GM12864 (cell line): ENCODE measurements at regions not wholly inside any gene's neighbourhood (a gene's known extent, or its start where the extent isn't known, plus 50 kb on each side); places are given as distances from the start of the nearest gene placed in this dataset.

Experiments used
- DNase-seq: peaks from one replicate; pipeline ENCODE4 v3.0.0-alpha.2; 2011; ENCODE audit warnings: low read depth
- H3K4me3 ChIP-seq: 2 replicates; pipeline ENCODE4 v1.5.1; 2011; ENCODE audit warnings: mild to moderate bottlenecking, low read depth, low read length, control low read depth
- TF ChIP-seq, protein P1 (sequence below): IDR thresholded peaks from 2 replicates; pipeline ENCODE4 v1.5.1; 2011; ENCODE audit warnings: low read depth, mild to moderate bottlenecking, moderate library complexity, low read length, control low read depth, inconsistent platforms; ENCODE audit errors: missing control alignments

DNA sequence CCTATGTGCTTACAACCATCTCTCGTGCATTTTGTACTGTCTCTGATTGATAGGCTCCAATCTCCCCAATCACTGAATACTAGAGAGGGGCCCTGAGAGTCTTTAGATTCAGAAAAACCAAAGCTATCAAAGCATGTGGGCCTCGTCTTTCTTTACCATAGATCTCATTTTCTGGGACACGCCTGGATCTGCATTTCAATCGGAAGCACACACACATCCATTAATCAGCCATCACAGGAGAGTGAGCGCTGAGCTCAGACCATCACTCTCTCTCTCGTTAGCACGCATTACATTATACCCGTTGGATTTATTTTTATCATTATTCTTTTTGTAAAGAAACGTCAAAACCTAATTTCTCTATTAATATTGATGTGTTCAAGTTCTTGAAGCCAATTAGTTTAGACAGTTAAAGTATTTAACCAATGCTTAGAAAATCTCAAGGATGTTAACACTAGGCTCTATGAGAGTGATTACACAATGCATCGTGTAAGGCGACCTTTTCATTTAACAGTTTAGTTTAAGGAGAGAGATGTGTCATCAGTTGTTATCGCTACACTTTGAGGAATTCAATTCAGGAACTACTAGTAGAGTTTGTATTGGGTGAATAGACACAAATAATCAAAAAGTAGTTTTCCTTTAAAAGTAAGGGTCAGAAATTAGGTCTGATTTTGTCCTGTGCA is 650.7 kb downstream of the CDH8 start:
- no peak overlapping the region for H3K4me3 ChIP-seq
- TF ChIP-seq, protein P1, sequence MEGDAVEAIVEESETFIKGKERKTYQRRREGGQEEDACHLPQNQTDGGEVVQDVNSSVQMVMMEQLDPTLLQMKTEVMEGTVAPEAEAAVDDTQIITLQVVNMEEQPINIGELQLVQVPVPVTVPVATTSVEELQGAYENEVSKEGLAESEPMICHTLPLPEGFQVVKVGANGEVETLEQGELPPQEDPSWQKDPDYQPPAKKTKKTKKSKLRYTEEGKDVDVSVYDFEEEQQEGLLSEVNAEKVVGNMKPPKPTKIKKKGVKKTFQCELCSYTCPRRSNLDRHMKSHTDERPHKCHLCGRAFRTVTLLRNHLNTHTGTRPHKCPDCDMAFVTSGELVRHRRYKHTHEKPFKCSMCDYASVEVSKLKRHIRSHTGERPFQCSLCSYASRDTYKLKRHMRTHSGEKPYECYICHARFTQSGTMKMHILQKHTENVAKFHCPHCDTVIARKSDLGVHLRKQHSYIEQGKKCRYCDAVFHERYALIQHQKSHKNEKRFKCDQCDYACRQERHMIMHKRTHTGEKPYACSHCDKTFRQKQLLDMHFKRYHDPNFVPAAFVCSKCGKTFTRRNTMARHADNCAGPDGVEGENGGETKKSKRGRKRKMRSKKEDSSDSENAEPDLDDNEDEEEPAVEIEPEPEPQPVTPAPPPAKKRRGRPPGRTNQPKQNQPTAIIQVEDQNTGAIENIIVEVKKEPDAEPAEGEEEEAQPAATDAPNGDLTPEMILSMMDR = no peak
- no peak for DNase-seq

- no peak overlapping the region for H3K4me3 ChIP-seq
- DNase-seq = no peak
- TF ChIP-seq, protein P1 = no peak
These were observed 653.8 kb downstream of the CDH8 start for GRCh38 chr16:61382435-61382834.

- no peak for DNase-seq
- no peak overlapping the region for H3K4me3 ChIP-seq
- TF ChIP-seq, protein P1 = no peak
These were observed 656.9 kb downstream of the CDH8 start for GRCh38 chr16:61379311-61379710.

GRCh38 chr16:61374071-61374470 is 662.2 kb downstream of the CDH8 start:
- H3K4me3 ChIP-seq = no peak overlapping the region
- TF ChIP-seq, protein P1 = no peak
- no peak for DNase-seq

DNA sequence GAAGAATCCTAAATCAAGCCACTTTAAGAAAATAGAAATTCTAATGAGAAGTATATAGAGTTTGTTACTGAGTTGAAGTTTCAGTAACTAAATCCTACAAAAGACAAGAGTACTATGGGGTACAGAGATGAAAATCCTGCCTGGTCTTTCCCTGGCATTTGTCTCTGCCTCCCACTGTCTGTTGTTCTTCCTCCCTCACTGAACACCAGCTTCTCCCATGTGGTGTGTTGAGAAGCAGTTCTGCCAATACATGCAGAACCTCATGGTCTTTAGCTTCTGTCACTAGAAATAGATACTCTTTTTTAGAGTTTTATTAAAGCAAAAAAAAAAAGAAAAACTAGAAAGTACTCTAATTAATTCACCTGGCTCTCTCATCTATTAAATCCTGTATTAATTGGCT is 664.4 kb downstream of the CDH8 start:
- TF ChIP-seq, protein P1 = no peak
- DNase-seq = no peak
- no peak overlapping the region for H3K4me3 ChIP-seq

DNA sequence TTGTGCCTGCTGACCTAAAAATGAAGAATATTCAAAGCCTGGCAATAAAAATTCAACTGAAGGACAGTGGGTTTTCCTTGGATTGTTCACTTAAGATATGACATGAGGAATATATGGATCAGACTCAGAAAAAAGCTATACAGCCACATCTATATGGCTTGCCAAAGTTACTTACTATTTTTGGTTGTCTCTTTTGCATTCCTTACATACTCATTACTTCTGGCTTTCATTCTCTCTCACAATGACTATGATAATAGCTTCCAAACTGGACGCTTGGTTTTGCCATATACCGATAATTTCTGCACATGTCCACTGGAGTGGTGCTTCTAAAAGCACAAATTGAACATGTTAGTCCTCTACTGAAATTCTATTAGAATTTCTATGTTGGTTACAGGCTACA is 664.9 kb downstream of the CDH8 start:
- DNase-seq = no peak
- H3K4me3 ChIP-seq = no peak overlapping the region
- TF ChIP-seq, protein P1 = no peak

DNA sequence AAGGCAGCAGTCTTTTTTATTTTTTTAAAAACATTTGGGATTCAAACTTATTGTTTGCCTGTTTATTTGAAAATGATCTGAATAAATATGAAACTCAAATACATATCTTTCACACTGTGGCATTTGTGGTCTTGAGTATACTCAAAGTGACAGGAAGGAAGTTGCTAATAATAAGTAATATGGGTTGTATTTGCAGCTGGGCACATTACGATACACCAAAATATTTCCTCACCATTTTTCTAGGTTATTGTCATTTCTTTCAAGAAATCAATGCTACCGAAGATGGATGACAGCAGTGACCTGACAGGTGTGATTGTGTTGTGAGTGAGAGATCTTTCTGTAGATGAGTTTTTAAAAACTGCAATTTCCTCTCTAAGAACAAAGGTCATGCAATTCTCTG is 665.7 kb downstream of the CDH8 start:
- TF ChIP-seq, protein P1 = no peak
- H3K4me3 ChIP-seq = no peak overlapping the region
- DNase-seq = no peak
